Activated naive CD8-positive, alpha-beta T cell treated with anti-CD3 and anti-CD28 coated beads for 36 hours (primary cell): ENCODE measurements at regions not wholly inside any gene's neighbourhood (a gene's known extent, or its start where the extent isn't known, plus 50 kb on each side); places are given as distances from the start of the nearest gene placed in this dataset.
"Not testable (repeated sequence)": the region's sequence is repeated elsewhere in the genome, so short reads cannot be mapped to it uniquely, and the experiment has no call there.

ENCODE experiments used
- DNase-seq: peaks from one replicate; pipeline ENCODE4 v3.0.0; 2021
- H3K27ac Mint-ChIP-seq: one replicate; pipeline ENCODE4 v1.8.0; 2022; ENCODE audit warnings: mild to moderate bottlenecking, moderate library complexity, mixed read lengths
- H3K27me3 Mint-ChIP-seq: one replicate; pipeline ENCODE4 v1.8.0; 2022; ENCODE audit warnings: mild to moderate bottlenecking, mixed read lengths
- H3K36me3 Mint-ChIP-seq: one replicate; pipeline ENCODE4 v1.8.0; 2021; ENCODE audit warnings: mild to moderate bottlenecking, mixed read lengths
- H3K4me1 Mint-ChIP-seq: one replicate; pipeline ENCODE4 v1.8.0; 2021; ENCODE audit warnings: mixed read lengths
- H3K4me3 Mint-ChIP-seq: one replicate; pipeline ENCODE4 v1.8.0; 2022; ENCODE audit warnings: mild to moderate bottlenecking, moderate library complexity, mixed read lengths
- H3K9me3 Mint-ChIP-seq: one replicate; pipeline ENCODE4 v1.8.0; 2022; ENCODE audit warnings: mixed read lengths

GRCh38 chr6:21918041-21918440 is 324.5 kb downstream of the SOX4 start:
- H3K36me3 Mint-ChIP-seq = no peaks in the 10 kb centered on the region
- H3K9me3 Mint-ChIP-seq = no peaks in the 10 kb centered on the region
- H3K4me3 Mint-ChIP-seq = no peak overlapping the region
- no peak overlapping the region for H3K27ac Mint-ChIP-seq
- DNase-seq = no peak
- H3K27me3 Mint-ChIP-seq = no peaks in the 10 kb centered on the region
- peaks cover 9% of the 10 kb centered on the region for H3K4me1 Mint-ChIP-seq

- Mint-ChIP-seq H3K9me3 (no peaks in the 10 kb centered on the region), H3K27me3 (no peaks in the 10 kb centered on the region), H3K4me3 (no peak overlapping the region), H3K36me3 (no peaks in the 10 kb centered on the region), H3K4me1 (peaks cover 9% of the 10 kb centered on the region), H3K27ac (no peak overlapping the region)
- DNase-seq = no peak
These were observed 325.1 kb downstream of the SOX4 start for GRCh38 chr6:21918666-21919065.

GRCh38 chr6:21922086-21922485 is 328.5 kb downstream of the SOX4 start:
- Mint-ChIP-seq H3K4me1 (peaks cover 7% of the 10 kb centered on the region), H3K4me3 (no peak overlapping the region), H3K27me3 (no peaks in the 10 kb centered on the region), H3K36me3 (no peaks in the 10 kb centered on the region), H3K27ac (no peak overlapping the region), H3K9me3 (no peaks in the 10 kb centered on the region)
- DNase-seq = no peak

GRCh38 chr6:21924002-21924401 is 330.5 kb downstream of the SOX4 start:
- Mint-ChIP-seq H3K4me3 (no peak overlapping the region), H3K36me3 (no peaks in the 10 kb centered on the region), H3K4me1 (peaks cover 11% of the 10 kb centered on the region), H3K27me3 (no peaks in the 10 kb centered on the region), H3K27ac (no peak overlapping the region), H3K9me3 (peaks cover 2% of the 10 kb centered on the region)
- DNase-seq = no peak

GRCh38 chr6:21928827-21929226 is 335.3 kb downstream of the SOX4 start:
- no peak for DNase-seq
- peaks cover 8% of the 10 kb centered on the region for H3K9me3 Mint-ChIP-seq
- no peak overlapping the region for H3K4me3 Mint-ChIP-seq
- H3K4me1 Mint-ChIP-seq = peaks cover 11% of the 10 kb centered on the region
- H3K27ac Mint-ChIP-seq = no peak overlapping the region
- no peaks in the 10 kb centered on the region for H3K27me3 Mint-ChIP-seq
- no peaks in the 10 kb centered on the region for H3K36me3 Mint-ChIP-seq

GRCh38 chr6:21931641-21932335 is 338.2 kb downstream of the SOX4 start:
- peaks cover 17% of the 10 kb centered on the region for H3K9me3 Mint-ChIP-seq
- H3K4me1 Mint-ChIP-seq = peaks cover 4% of the 10 kb centered on the region

GRCh38 chr6:21933351-21933750 is 339.8 kb downstream of the SOX4 start:
- peaks cover 15% of the 10 kb centered on the region for H3K9me3 Mint-ChIP-seq
- DNase-seq = no peak
- H3K36me3 Mint-ChIP-seq = peaks cover 6% of the 10 kb centered on the region
- H3K4me1 Mint-ChIP-seq = no peaks in the 10 kb centered on the region
- no peak overlapping the region for H3K4me3 Mint-ChIP-seq
- H3K27ac Mint-ChIP-seq = no peak overlapping the region
- H3K27me3 Mint-ChIP-seq = no peaks in the 10 kb centered on the region

More at GRCh38 chr6:21931641-21932335, 338.2 kb downstream of the SOX4 start:
- H3K4me3 Mint-ChIP-seq = no peak overlapping the region
- H3K36me3 Mint-ChIP-seq = peaks cover 6% of the 10 kb centered on the region
- no peak overlapping the region for H3K27ac Mint-ChIP-seq
- DNase-seq = no peak
- H3K27me3 Mint-ChIP-seq = no peaks in the 10 kb centered on the region

- no peaks in the 10 kb centered on the region for H3K4me1 Mint-ChIP-seq
- no peak overlapping the region for H3K4me3 Mint-ChIP-seq
- no peak overlapping the region for H3K27ac Mint-ChIP-seq
- no peaks in the 10 kb centered on the region for H3K27me3 Mint-ChIP-seq
- peaks cover 6% of the 10 kb centered on the region for H3K36me3 Mint-ChIP-seq
- DNase-seq = no peak
- peaks cover 15% of the 10 kb centered on the region for H3K9me3 Mint-ChIP-seq
These were observed 341.6 kb downstream of the SOX4 start for GRCh38 chr6:21935142-21935541.

- no peaks in the 10 kb centered on the region for H3K4me1 Mint-ChIP-seq
- no peak overlapping the region for H3K4me3 Mint-ChIP-seq
- DNase-seq = peak; percentile 2
- peaks cover 15% of the 10 kb centered on the region for H3K9me3 Mint-ChIP-seq
- H3K36me3 Mint-ChIP-seq = peaks cover 6% of the 10 kb centered on the region
- no peaks in the 10 kb centered on the region for H3K27me3 Mint-ChIP-seq
- no peak overlapping the region for H3K27ac Mint-ChIP-seq
These were observed 342.0 kb downstream of the SOX4 start for GRCh38 chr6:21935561-21936028.

- DNase-seq = no peak
- no peaks in the 10 kb centered on the region for H3K4me1 Mint-ChIP-seq
- H3K27ac Mint-ChIP-seq = no peak overlapping the region
- H3K4me3 Mint-ChIP-seq = no peak overlapping the region
- peaks cover 11% of the 10 kb centered on the region for H3K9me3 Mint-ChIP-seq
- H3K36me3 Mint-ChIP-seq = peaks cover 6% of the 10 kb centered on the region
- H3K27me3 Mint-ChIP-seq = no peaks in the 10 kb centered on the region
These were observed 343.9 kb downstream of the SOX4 start for GRCh38 chr6:21937466-21937865.

- H3K9me3 Mint-ChIP-seq, H3K4me3 Mint-ChIP-seq, H3K27ac Mint-ChIP-seq, DNase-seq, H3K36me3 Mint-ChIP-seq, H3K4me1 Mint-ChIP-seq, H3K27me3 Mint-ChIP-seq: not testable (repeated sequence)
These were observed 345.5 kb downstream of the SOX4 start for GRCh38 chr6:21939066-21939465.

- no peaks in the 10 kb centered on the region for H3K36me3 Mint-ChIP-seq
- no peaks in the 10 kb centered on the region for H3K27me3 Mint-ChIP-seq
- no peaks in the 10 kb centered on the region for H3K4me1 Mint-ChIP-seq
These were observed 348.4 kb downstream of the SOX4 start for GRCh38 chr6:21941926-21942325.

GRCh38 chr6:21942897-21943296 is 349.3 kb downstream of the SOX4 start:
- H3K4me1 Mint-ChIP-seq = no peaks in the 10 kb centered on the region
- no peak for DNase-seq
- no peaks in the 10 kb centered on the region for H3K9me3 Mint-ChIP-seq
- no peaks in the 10 kb centered on the region for H3K36me3 Mint-ChIP-seq
- no peak overlapping the region for H3K27ac Mint-ChIP-seq
- H3K4me3 Mint-ChIP-seq = no peak overlapping the region
- H3K27me3 Mint-ChIP-seq = no peaks in the 10 kb centered on the region

More at GRCh38 chr6:21941926-21942325, 348.4 kb downstream of the SOX4 start:
- no peak overlapping the region for H3K4me3 Mint-ChIP-seq
- H3K9me3 Mint-ChIP-seq = no peaks in the 10 kb centered on the region
- DNase-seq = no peak
- no peak overlapping the region for H3K27ac Mint-ChIP-seq

- H3K9me3 Mint-ChIP-seq = no peaks in the 10 kb centered on the region
- no peaks in the 10 kb centered on the region for H3K36me3 Mint-ChIP-seq
- DNase-seq = no peak
- no peak overlapping the region for H3K4me3 Mint-ChIP-seq
- no peaks in the 10 kb centered on the region for H3K27me3 Mint-ChIP-seq
- H3K27ac Mint-ChIP-seq = no peak overlapping the region
- peaks cover 4% of the 10 kb centered on the region for H3K4me1 Mint-ChIP-seq
These were observed 350.5 kb downstream of the PRL start for GRCh38 chr6:21946298-21946783.

- H3K36me3 Mint-ChIP-seq, H3K4me1 Mint-ChIP-seq, DNase-seq, H3K27me3 Mint-ChIP-seq, H3K27ac Mint-ChIP-seq, H3K9me3 Mint-ChIP-seq, H3K4me3 Mint-ChIP-seq: not testable (repeated sequence)
These were observed 349.6 kb downstream of the PRL start for GRCh38 chr6:21947227-21947626.

GRCh38 chr6:21947731-21948386 is 349.0 kb downstream of the PRL start:
- H3K27ac Mint-ChIP-seq = no peak overlapping the region
- no peak for DNase-seq
- H3K4me1 Mint-ChIP-seq = peaks cover 10% of the 10 kb centered on the region
- H3K27me3 Mint-ChIP-seq = no peaks in the 10 kb centered on the region
- no peak overlapping the region for H3K4me3 Mint-ChIP-seq
- no peaks in the 10 kb centered on the region for H3K9me3 Mint-ChIP-seq
- H3K36me3 Mint-ChIP-seq = no peaks in the 10 kb centered on the region
